Neural progenitor cell (in vitro differentiated cells): ENCODE measurements at regions not wholly inside any gene's neighbourhood (a gene's known extent, or its start where the extent isn't known, plus 50 kb on each side); places are given as distances from the start of the nearest gene placed in this dataset.
"Not testable (repeated sequence)": the region's sequence is repeated elsewhere in the genome, so short reads cannot be mapped to it uniquely, and the experiment has no call there.

ENCODE experiments used
- DNase-seq: peaks from one replicate; pipeline ENCODE4 v3.0.0-alpha.2; 2016; ENCODE audit warnings: low spot score
- H2AFZ ChIP-seq: fragments of 200-600 bp; sonication (generic); replicated peaks from 2 replicates; pipeline ENCODE4 v1.6.1; 2016; ENCODE audit warnings: antibody characterized with exemption
- H3F3A ChIP-seq: fragments of 200-600 bp; sonication (generic); 2 replicates; pipeline ENCODE4 v1.6.1; 2016; ENCODE audit warnings: antibody characterized with exemption, low read depth
- H3K27ac ChIP-seq: fragments of 200-600 bp; sonication (generic); 2 replicates; pipeline ENCODE4 v1.5.1; 2016; ENCODE audit warnings: mild to moderate bottlenecking
- H3K27me3 ChIP-seq: fragments of 200-600 bp; sonication (generic); 2 replicates; pipeline ENCODE4 v1.6.1; 2016; ENCODE audit warnings: mild to moderate bottlenecking, moderate library complexity
- H3K36me3 ChIP-seq: fragments of 200-600 bp; sonication (generic); 2 replicates; pipeline ENCODE4 v1.5.1; 2016
- H3K4me1 ChIP-seq: fragments of 200-600 bp; sonication (generic); 2 replicates; pipeline ENCODE4 v1.6.1; 2016; ENCODE audit warnings: mixed run types
- H3K4me2 ChIP-seq: fragments of 200-600 bp; sonication (generic); 2 replicates; pipeline ENCODE4 v1.6.1; 2016
- H3K4me3 ChIP-seq: fragments of 200-600 bp; sonication (generic); 2 replicates; pipeline ENCODE4 v1.5.1; 2016
- H3K79me2 ChIP-seq: fragments of 200-600 bp; sonication (generic); 2 replicates; pipeline ENCODE4 v1.6.1; 2016; ENCODE audit warnings: low read depth
- H3K9ac ChIP-seq: fragments of 200-600 bp; sonication (generic); 2 replicates; pipeline ENCODE4 v1.6.1; 2016
- H3K9me3 ChIP-seq: fragments of 200-600 bp; sonication (generic); 2 replicates; pipeline ENCODE4 v1.5.1; 2016; ENCODE audit warnings: low read depth
- H4K20me1 ChIP-seq: fragments of 200-600 bp; sonication (generic); 2 replicates; pipeline ENCODE4 v1.6.1; 2016; ENCODE audit warnings: low read depth
- H3K27ac Mint-ChIP-seq: 3 replicates; pipeline ENCODE4 v1.8.0; 2021; ENCODE audit warnings: mixed read lengths
- H3K27me3 Mint-ChIP-seq: 2 replicates; pipeline ENCODE4 v1.8.0; 2022; ENCODE audit warnings: low read depth, mild to moderate bottlenecking, inconsistent platforms, moderate library complexity, mixed read lengths; ENCODE audit not compliant: insufficient read depth
- H3K36me3 Mint-ChIP-seq: 3 replicates; pipeline ENCODE4 v1.8.0; 2021; ENCODE audit warnings: mixed read lengths
- H3K4me1 Mint-ChIP-seq: 3 replicates; pipeline ENCODE4 v1.8.0; 2021; ENCODE audit warnings: mixed read lengths
- H3K4me3 Mint-ChIP-seq: 3 replicates; pipeline ENCODE4 v1.8.0; 2021; ENCODE audit warnings: mild to moderate bottlenecking, moderate library complexity, mixed read lengths
- H3K9me3 Mint-ChIP-seq: 3 replicates; pipeline ENCODE4 v1.8.0; 2020; ENCODE audit warnings: mixed read lengths
- CTCF ChIP-seq: fragments of 200-600 bp; sonication (generic); IDR thresholded peaks from 2 replicates; pipeline ENCODE4 v1.5.1; 2017; ENCODE audit warnings: antibody characterized with exemption, mild to moderate bottlenecking
- EZH2 ChIP-seq: fragments of 200-600 bp; sonication (generic); IDR thresholded peaks from 2 replicates; pipeline ENCODE4 v1.6.1; 2017; ENCODE audit warnings: antibody characterized with exemption, mild to moderate bottlenecking, moderate library complexity
- EZH2phosphoT487 ChIP-seq: fragments of 200-600 bp; sonication (generic); IDR thresholded peaks from 2 replicates; pipeline ENCODE4 v1.6.1; 2017; ENCODE audit warnings: antibody characterized with exemption

- Mint-ChIP-seq H3K4me3 (no peak overlapping the region), H3K36me3 (peaks cover 8% of the 10 kb centered on the region), H3K27ac (no peak overlapping the region), H3K27me3 (no peaks in the 10 kb centered on the region), H3K4me1 (peaks cover 3% of the 10 kb centered on the region), H3K9me3 (peaks cover 5% of the 10 kb centered on the region)
- DNase-seq: no peak
- Histone ChIP-seq H4K20me1 (no peaks in the 10 kb centered on the region), H3K27me3 (no peaks in the 10 kb centered on the region), H3K27ac (no peak overlapping the region), H3K4me3 (no peak overlapping the region), H3K9me3 (no peaks in the 10 kb centered on the region), H3K79me2 (no peaks in the 10 kb centered on the region), H3F3A (peaks cover 7% of the 10 kb centered on the region), H3K4me2 (no peak overlapping the region), H3K4me1 (peaks cover 9% of the 10 kb centered on the region), H3K9ac (no peak overlapping the region), H2AFZ (no peak overlapping the region), H3K36me3 (no peaks in the 10 kb centered on the region)
- no peak for TF ChIP-seq CTCF
- no peak for TF ChIP-seq EZH2
Measured at GRCh38 chr15:92728266-92728665, 72.7 kb upstream of the FAM174B start.

GRCh38 chr15:92733090-92733933 lies 77.7 kb upstream of the FAM174B start:
- no peaks in the 10 kb centered on the region for H3K27me3 ChIP-seq
- Mint-ChIP-seq H3K4me1 (peaks cover 8% of the 10 kb centered on the region), H3K27me3 (peaks cover 6% of the 10 kb centered on the region), H3K36me3 (peaks cover 2% of the 10 kb centered on the region), H3K4me3 (peak overlapping the region; percentile 82), H3K9me3 (no peaks in the 10 kb centered on the region), H3K27ac (no peak overlapping the region)
- no peaks in the 10 kb centered on the region for H3K79me2 ChIP-seq
- no peaks in the 10 kb centered on the region for H4K20me1 ChIP-seq
- peak overlapping the region; percentile 69 for H3K4me2 ChIP-seq
- no peak overlapping the region for H3K9ac ChIP-seq
- H2AFZ ChIP-seq: peak overlapping the region; percentile 89
- no peaks in the 10 kb centered on the region for H3K36me3 ChIP-seq
- no peak overlapping the region for H3K27ac ChIP-seq
- DNase-seq: no peak
- H3F3A ChIP-seq: no peaks in the 10 kb centered on the region
- H3K9me3 ChIP-seq: no peaks in the 10 kb centered on the region
- peak overlapping the region; percentile 43 for H3K4me3 ChIP-seq
- TF ChIP-seq EZH2: no peak
- TF ChIP-seq EZH2phosphoT487: no peak
- no peak for TF ChIP-seq CTCF
- no peaks in the 10 kb centered on the region for H3K4me1 ChIP-seq

GRCh38 chr15:92733934-92734521 lies 78.5 kb upstream of the FAM174B start:
- no peak for DNase-seq
- Histone ChIP-seq H3K36me3 (no peaks in the 10 kb centered on the region), H3K27ac (no peak overlapping the region), H2AFZ (peak overlapping the region; percentile 89), H4K20me1 (no peaks in the 10 kb centered on the region), H3F3A (no peaks in the 10 kb centered on the region), H3K79me2 (no peaks in the 10 kb centered on the region), H3K4me1 (no peaks in the 10 kb centered on the region), H3K9me3 (no peaks in the 10 kb centered on the region), H3K4me2 (peak overlapping the region; percentile 69), H3K4me3 (peak overlapping the region; percentile 43), H3K27me3 (no peaks in the 10 kb centered on the region), H3K9ac (no peak overlapping the region)
- H3K4me1 Mint-ChIP-seq: peaks cover 8% of the 10 kb centered on the region
- H3K36me3 Mint-ChIP-seq: peaks cover 2% of the 10 kb centered on the region
- TF ChIP-seq CTCF (no peak), EZH2 (no peak), EZH2phosphoT487 (no peak)
- H3K27me3 Mint-ChIP-seq: peaks cover 7% of the 10 kb centered on the region
- peak overlapping the region; percentile 82 for H3K4me3 Mint-ChIP-seq
- peak overlapping the region; percentile 96 for H3K27ac Mint-ChIP-seq
- peaks cover 3% of the 10 kb centered on the region for H3K9me3 Mint-ChIP-seq

- not testable (repeated sequence) for H3K4me1 Mint-ChIP-seq, H3K27ac ChIP-seq, H2AFZ ChIP-seq, H4K20me1 ChIP-seq, H3K79me2 ChIP-seq, H3K36me3 ChIP-seq, H3K27me3 ChIP-seq, H3K4me2 ChIP-seq, H3K27ac Mint-ChIP-seq, H3K36me3 Mint-ChIP-seq, H3K9me3 Mint-ChIP-seq, H3K9me3 ChIP-seq, H3K9ac ChIP-seq, DNase-seq, H3K4me3 Mint-ChIP-seq, H3K27me3 Mint-ChIP-seq, H3F3A ChIP-seq, H3K4me1 ChIP-seq, H3K4me3 ChIP-seq
Measured at GRCh38 chr15:92739246-92739645, 83.7 kb upstream of the FAM174B start.
